ENCODE measurements at regions not wholly inside any gene's neighbourhood (a gene's known extent, or its start where the extent isn't known, plus 50 kb on each side); places are given as distances from the start of the nearest gene placed in this dataset.

- no peak for DNase-seq
These were observed 798.3 kb downstream of the MAFB start for GRCh38 chr20:39890697-39891096.

DNA sequence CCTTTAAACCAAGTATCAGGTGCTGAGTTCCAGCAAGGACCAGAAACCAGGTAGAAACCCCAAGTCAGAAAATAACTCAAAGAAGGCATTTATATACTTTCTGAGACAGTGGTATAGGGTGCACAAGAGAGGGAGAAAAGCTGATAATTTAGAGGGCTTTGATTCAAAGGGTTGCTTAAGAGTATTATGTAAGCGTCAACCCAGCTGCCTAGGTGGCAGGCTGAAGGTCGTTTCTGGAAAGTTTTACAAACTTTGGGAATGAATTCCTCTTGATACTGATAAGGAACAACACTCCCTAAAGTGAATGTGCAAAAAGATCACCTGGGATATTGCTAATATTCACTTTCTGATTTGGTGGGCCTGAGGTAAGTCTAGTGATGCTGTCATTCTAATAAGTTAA, 800.7 kb downstream of the MAFB start:
- DNase-seq: no peak

GRCh38 chr20:39886650-39887190, 802.3 kb downstream of the MAFB start:
- no peak for DNase-seq

- no peak for DNase-seq
These were observed 802.9 kb downstream of the MAFB start for GRCh38 chr20:39885975-39886649.

- DNase-seq: no peak
These were observed 806.2 kb downstream of the MAFB start for GRCh38 chr20:39882806-39883205.

GRCh38 chr20:39880890-39881289, 808.1 kb downstream of the MAFB start:
- DNase-seq: no peak

DNA sequence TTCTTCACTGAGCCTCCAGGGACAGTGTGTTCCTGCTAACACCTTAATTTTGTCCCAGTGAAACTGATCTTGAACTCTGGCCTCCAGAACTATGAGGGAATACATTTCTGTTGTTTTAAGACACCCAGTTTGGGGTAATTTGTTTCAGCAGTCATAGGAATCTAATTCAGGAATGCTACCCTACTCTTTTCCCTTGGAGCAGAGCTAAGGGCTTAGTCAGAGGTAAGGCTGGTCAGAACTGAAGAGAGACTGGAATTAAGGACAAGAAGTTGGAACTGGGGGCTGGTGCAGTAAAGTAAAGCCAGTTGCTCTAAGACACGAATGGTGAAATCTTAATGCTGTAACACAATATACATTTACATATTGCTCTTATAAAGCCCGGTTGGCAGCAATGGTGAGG, 809.7 kb downstream of the MAFB start:
- DNase-seq: no peak

GRCh38 chr20:39878809-39879208, 810.2 kb downstream of the MAFB start:
- DNase-seq: no peak

DNA sequence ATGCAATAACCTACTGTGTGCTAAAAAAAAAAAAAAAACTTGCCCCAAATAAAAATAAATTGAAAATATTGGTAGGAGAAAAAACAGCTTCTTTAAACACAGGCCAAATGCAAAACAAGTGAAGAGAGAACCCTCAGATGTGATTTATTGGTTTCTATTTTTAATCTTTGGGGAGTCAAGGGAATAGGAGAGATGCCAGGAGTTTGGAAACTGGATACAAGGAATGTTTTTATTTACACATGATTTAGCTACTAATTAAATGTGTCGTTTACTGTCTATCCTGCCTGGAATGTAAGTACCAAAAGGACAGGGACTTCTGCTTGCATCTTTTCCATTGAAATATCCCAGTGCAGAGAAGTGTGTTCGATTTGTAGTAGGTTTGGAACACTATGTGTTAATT, 810.7 kb downstream of the MAFB start:
- no peak for DNase-seq

- no peak for DNase-seq
These were observed 811.2 kb downstream of the MAFB start for GRCh38 chr20:39877788-39878187.

DNA sequence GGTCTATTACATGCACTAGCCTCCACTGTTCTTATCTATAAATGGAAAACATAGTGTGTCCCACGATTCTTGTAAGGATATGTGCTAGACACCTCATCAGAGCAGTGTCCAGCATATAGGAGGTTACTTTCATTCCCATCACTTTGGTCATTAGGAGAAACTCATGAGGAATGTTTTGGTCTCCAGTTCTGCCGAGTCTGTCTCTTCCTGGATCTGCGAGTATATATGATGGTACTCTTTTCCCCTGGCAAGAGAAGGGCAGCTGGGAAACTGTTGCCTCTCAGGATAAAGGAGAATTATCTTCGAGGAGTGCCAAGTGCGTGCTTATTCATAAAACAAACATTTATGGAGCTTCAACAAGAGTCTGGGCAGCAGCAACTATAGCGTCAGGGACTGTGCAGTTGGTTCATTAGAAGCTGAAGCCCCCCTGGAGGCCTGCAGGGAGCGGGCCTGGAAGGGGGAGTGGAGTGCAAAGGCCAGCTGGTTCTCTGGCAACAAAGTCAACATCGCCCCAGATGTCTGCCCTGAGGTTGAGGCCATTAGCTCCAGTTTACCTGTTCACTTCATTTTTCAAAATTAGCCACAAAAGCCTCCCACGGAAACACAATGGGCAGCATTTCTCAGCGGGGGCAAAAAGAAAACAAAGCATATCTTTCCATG, 811.9 kb downstream of the MAFB start:
- DNase-seq: no peak

GRCh38 chr20:39875492-39876110, 813.4 kb downstream of the MAFB start:
- DNase-seq: no peak

GRCh38 chr20:39874049-39874893, 814.8 kb downstream of the MAFB start:
- peak in 1 of 2 donors; percentile 13 for DNase-seq

DNA sequence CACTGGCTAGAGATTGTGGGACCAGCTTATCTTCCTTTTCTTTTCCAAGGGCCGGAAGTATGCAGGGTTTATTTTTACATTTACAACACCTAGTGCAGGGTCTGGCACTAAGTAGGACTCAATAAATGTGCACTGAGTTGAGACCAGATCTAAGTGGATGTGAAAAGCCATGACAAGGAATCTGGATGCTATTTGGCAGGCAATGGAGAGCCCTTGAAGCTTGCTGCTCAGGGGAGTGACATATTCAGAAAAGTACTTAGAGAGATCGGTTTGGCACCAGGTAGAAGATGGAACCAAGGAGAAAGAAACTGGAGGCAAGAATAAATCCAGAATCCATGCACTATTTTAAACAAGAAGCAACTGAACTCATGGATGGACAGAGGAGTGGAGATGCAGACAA, 815.8 kb downstream of the MAFB start:
- DNase-seq: no peak

- DNase-seq: no peak
These were observed 818.0 kb downstream of the MAFB start for GRCh38 chr20:39871013-39871412.

DNA sequence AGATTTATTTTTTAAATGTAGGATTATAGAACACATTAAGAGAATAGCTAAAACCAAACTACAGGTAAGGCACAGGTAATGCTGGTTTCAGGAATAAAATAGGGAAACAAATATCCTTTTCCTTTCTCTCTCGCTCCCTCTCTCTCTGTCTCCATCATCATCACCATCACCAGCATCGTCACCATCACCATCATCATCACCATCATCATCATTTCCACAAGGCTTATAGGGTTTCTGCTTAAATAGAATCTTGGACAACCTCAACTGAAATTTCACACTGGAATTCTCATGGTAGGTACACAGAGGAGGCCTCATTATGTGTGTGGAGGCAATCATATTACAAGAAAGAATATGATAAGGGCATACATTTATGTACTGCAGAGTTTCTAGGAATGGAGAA, 823.6 kb downstream of the MAFB start:
- no peak for DNase-seq

DNA sequence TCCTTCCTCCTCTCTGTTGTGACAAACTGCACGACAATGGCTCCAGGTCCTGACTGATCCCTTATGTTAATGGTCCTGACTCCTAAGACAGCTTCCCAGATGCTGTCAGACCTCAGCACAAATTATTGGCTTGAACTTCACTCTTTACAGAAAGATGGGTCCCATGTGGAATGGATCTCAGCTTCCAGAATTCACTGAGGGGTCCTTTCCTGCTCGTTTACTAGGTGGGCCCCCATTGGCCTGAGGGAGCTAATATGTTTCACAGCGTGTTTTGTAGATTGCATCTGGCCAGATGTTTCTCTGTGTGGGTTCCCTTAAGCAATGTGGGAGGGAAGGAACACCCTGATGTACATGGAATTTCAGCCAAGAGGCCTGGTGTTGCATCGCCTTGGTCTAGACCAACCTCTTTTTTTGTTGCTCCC, 826.6 kb downstream of the MAFB start:
- DNase-seq: no peak

DNA sequence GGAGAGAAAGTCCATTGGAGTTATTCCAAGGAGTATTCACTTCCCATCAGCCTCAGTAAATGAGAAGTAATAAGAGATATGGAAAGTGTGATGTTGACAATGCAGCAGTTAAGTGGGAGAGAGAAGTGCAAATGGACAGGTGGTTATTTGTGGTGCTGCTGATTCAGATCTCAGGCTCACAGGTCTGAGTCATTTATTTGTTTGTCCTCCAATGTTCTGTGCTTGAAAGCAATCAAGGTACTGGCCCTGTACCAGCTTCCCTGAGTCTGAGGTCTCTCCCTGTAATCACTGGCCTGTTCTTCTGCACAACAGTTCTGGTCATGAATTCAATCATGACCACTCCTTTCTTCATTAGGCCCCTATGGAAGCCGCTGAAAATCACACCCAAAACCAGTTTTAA, 827.7 kb downstream of the MAFB start:
- DNase-seq: no peak

GRCh38 chr20:39857835-39858234, 831.2 kb downstream of the MAFB start:
- no peak for DNase-seq

GRCh38 chr20:39857187-39857586, 831.8 kb downstream of the MAFB start:
- DNase-seq: no peak

- DNase-seq: no peak
These were observed 833.2 kb downstream of the MAFB start for GRCh38 chr20:39855799-39856198.

DNA sequence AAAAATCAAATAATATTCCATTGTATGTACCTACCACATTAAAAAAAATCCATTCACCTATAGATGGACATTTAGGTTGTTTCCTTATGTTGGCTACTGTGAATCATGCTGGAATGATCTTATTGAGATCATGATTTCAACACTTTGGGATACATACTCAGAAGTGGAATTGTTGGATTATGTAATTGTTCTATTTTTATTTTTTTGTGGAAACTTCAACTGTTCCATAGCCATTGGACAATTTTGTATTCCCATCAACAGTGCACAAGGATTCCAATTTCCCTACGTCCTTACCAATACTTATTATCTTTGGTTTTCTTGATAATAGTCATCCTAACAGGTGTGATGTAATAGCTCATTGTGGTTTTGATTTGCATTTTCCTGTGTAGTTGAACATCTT, 834.0 kb downstream of the MAFB start:
- no peak for DNase-seq

DNA sequence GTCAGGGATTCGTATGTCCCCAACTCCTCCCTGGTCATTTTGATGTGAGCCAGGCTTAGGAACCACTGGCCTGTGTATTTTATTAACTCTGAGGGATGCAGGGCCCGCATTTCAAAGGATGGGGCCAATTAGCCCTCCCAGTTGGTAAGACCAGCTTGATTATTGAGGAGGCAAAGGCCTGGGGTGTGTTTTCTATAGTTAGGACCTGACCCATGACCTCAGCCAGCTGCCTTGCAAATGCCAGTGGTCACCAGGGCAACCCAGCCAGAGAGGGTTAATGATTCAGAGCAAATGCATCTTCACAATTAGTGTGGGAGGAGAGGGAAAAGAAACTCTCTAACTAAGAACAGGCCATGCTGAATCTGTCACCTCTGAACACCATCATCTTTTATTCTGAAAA, 835.4 kb downstream of the MAFB start:
- no peak for DNase-seq
